Activated naive CD8-positive, alpha-beta T cell treated with anti-CD3 and anti-CD28 coated beads, Interleukin-2, amount 50 U/mL, for 24 hours (primary cell): ENCODE measurements at regions not wholly inside any gene's neighbourhood (a gene's known extent, or its start where the extent isn't known, plus 50 kb on each side); places are given as distances from the start of the nearest gene placed in this dataset.
A peak's percentile ranks its signal among the peaks of the same experiment; 100 is the strongest.

Source experiments
- ATAC-seq: fragments of 150-1000 bp; cut with Tn5 transposase; one replicate; pipeline ENCODE4 v1.10.0; 2021
- DNase-seq: peaks from one replicate; pipeline ENCODE4 v3.0.0; 2021
- H3K27ac Mint-ChIP-seq: one replicate; pipeline ENCODE4 v1.8.0; 2021; ENCODE audit warnings: mild to moderate bottlenecking, mixed read lengths
- H3K27me3 Mint-ChIP-seq: one replicate; pipeline ENCODE4 v1.8.0; 2021; ENCODE audit warnings: mixed read lengths
- H3K36me3 Mint-ChIP-seq: one replicate; pipeline ENCODE4 v1.8.0; 2021; ENCODE audit warnings: low read depth, mixed read lengths
- H3K4me1 Mint-ChIP-seq: one replicate; pipeline ENCODE4 v1.8.0; 2021; ENCODE audit warnings: mixed read lengths
- H3K4me3 Mint-ChIP-seq: one replicate; pipeline ENCODE4 v1.8.0; 2021; ENCODE audit warnings: mild to moderate bottlenecking, moderate library complexity, mixed read lengths
- H3K9me3 Mint-ChIP-seq: one replicate; pipeline ENCODE4 v1.8.0; 2021; ENCODE audit warnings: mixed read lengths

DNA sequence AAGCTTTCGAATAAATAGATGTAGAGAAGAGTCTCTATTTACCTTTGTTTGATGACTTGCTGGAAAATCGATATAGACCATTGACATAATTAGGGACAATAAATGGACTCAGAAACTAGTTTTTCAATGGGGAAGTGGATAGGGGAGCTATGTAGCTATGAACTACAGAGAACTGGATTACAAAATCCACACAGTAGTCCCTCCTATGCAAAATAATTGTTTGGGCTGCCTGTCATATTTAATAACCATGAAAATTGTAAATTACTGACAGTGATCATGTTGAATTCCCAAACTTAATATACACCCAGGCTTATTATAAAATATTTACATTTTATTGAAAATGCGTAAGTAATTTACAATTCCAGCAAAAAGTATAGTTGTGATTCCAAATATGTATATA, 333.1 kb upstream of the FAM241A start:
- ATAC-seq (no peak), DNase-seq (no peak)
- Mint-ChIP-seq H3K9me3 (peaks cover 2% of the 10 kb centered on the region), H3K4me3 (no peak overlapping the region), H3K27me3 (no peaks in the 10 kb centered on the region), H3K4me1 (no peaks in the 10 kb centered on the region), H3K27ac (no peak overlapping the region), H3K36me3 (no peaks in the 10 kb centered on the region)

DNA sequence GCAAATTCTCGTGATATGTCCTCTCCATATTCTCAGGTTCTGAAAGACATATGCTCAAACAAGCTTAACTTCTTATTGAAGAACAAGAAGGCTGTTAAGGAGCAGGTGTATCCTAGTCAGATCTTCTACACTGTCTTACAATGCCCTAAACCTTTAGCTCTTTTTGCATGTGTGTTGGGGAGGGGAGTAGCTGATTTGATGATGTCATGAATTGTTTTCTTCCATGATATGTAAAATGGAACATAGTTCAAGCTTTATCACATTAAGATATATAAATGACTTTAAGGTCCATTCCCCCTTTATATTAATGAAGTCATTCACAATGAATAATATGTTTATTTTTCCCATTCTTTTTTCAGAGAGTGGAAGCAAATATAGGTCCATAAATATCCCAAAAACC, 332.5 kb upstream of the FAM241A start:
- no peaks in the 10 kb centered on the region for H3K27me3 Mint-ChIP-seq
- H3K36me3 Mint-ChIP-seq = no peaks in the 10 kb centered on the region
- peaks cover 3% of the 10 kb centered on the region for H3K9me3 Mint-ChIP-seq
- no peak overlapping the region for H3K4me3 Mint-ChIP-seq
- DNase-seq (no peak), ATAC-seq (no peak)
- no peak overlapping the region for H3K27ac Mint-ChIP-seq
- no peaks in the 10 kb centered on the region for H3K4me1 Mint-ChIP-seq

DNA sequence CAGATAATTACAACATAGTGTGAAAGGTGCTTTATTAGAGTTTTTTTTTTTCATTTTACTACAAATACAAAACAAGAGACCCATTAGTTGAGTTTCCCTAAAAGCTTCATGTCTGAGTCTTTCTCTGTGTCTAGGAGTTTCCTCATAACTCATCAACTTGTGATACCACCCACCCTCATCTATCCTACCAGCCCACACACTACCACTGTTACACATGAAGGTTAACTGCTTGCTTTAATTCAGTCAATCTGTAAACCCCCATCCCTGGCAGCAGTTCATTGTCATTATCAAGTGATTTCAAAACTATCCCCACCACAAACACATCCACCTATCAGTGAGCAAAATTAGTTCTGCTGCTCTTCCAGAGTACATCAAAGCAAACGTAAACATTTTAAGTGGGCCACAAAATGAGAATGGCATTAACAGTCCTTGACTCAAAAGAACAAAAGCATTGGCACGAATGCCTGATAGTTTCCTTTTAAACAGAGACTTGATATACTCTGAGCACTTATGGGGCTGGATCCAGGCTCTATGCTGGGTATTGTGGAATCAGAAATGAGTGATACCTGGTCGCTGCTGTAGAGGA, 331.6 kb upstream of the FAM241A start:
- Mint-ChIP-seq H3K27me3 (no peaks in the 10 kb centered on the region), H3K4me3 (no peak overlapping the region), H3K27ac (no peak overlapping the region), H3K4me1 (no peaks in the 10 kb centered on the region), H3K9me3 (peaks cover 3% of the 10 kb centered on the region), H3K36me3 (no peaks in the 10 kb centered on the region)
- DNase-seq (no peak), ATAC-seq (no peak)

DNA sequence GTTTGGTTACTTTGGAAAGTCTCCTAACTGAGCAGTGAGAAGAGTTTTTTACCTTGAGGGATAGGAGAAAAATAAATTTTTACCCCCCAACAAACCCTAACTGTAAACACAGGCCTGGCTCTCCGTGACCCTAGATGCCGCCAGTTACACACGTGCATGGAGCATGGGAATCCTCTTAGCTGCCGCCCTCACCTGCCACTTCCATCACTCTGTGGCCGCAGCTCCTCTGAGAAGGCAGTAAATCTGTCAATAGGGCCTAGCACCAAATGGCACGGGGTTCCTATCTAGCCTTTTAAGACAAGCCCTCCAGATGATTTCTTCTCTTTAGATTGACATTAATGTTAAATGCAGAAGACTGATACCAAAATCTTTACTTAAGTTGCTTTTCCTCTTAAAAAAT, 330.3 kb upstream of the FAM241A start:
- DNase-seq = no peak
- ATAC-seq = no peak
- H3K27ac Mint-ChIP-seq = no peak overlapping the region
- peaks cover 5% of the 10 kb centered on the region for H3K9me3 Mint-ChIP-seq
- H3K4me3 Mint-ChIP-seq = no peak overlapping the region
- H3K4me1 Mint-ChIP-seq = no peaks in the 10 kb centered on the region
- H3K27me3 Mint-ChIP-seq = no peaks in the 10 kb centered on the region
- H3K36me3 Mint-ChIP-seq = no peaks in the 10 kb centered on the region

DNA sequence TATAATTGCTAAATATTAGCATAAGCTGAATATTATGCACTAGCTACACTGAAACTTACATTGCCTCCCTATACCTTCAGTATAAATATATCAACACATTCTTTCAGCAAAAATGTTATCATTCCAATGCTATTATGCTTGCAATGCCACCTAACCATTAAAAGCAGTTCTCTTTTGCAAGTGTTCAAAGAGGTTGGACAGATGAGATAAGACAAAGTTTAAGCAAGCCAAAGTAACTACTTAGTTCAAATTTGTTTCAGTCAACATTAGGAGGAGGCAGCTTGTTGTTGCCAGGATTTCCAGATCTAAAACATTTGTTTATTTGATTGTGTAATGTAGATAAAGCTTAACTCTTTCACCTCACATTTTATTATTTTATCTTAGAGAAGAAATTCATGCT, 323.9 kb upstream of the FAM241A start:
- DNase-seq = no peak
- Mint-ChIP-seq H3K4me3 (no peak overlapping the region), H3K27ac (no peak overlapping the region), H3K27me3 (no peaks in the 10 kb centered on the region), H3K9me3 (peaks cover 12% of the 10 kb centered on the region), H3K4me1 (no peaks in the 10 kb centered on the region), H3K36me3 (no peaks in the 10 kb centered on the region)
- ATAC-seq = no peak

DNA sequence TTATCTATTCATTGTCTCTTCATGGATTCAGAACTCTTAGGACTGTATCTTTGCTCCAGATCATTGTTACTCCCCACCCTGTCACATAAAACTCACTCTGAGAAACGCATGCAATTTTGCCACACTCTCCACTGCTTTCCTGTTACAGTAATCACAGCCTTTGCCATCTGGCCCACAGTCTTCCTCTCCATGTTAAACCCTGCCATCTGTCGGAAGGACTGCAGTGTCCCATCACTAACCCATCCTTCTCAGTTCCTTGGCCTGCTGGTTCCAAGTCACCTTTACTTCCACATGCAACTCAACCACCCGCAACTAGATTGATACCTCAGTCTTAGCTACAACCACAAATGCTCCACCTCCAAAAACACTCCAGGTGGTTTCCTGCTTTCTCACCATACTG, 308.7 kb upstream of the FAM241A start:
- no peak for DNase-seq
- Mint-ChIP-seq H3K4me1 (no peaks in the 10 kb centered on the region), H3K27me3 (no peaks in the 10 kb centered on the region), H3K4me3 (no peak overlapping the region), H3K27ac (no peak overlapping the region), H3K9me3 (no peaks in the 10 kb centered on the region), H3K36me3 (no peaks in the 10 kb centered on the region)
- no peak for ATAC-seq

DNA sequence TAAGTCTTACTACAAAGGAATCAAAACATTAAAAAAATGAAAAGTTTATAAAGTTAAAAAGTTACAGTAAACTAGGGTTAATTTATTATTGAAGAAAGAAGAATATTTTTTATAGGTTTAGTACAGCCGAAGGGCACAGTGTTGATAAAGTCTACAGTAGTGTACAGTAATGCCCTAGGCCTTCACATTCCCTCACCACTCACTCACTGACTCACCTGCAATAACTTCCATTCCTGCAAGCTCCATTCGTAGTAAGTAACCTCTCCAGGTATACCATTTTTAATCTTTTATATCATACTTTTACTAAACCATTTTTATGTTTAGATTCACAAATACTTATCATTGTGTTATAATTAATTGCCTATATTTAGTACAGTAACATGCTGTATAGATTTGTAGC, 307.5 kb upstream of the FAM241A start:
- Mint-ChIP-seq H3K4me3 (no peak overlapping the region), H3K4me1 (no peaks in the 10 kb centered on the region), H3K27me3 (no peaks in the 10 kb centered on the region), H3K27ac (no peak overlapping the region), H3K36me3 (no peaks in the 10 kb centered on the region), H3K9me3 (no peaks in the 10 kb centered on the region)
- no peak for ATAC-seq
- DNase-seq = no peak

DNA sequence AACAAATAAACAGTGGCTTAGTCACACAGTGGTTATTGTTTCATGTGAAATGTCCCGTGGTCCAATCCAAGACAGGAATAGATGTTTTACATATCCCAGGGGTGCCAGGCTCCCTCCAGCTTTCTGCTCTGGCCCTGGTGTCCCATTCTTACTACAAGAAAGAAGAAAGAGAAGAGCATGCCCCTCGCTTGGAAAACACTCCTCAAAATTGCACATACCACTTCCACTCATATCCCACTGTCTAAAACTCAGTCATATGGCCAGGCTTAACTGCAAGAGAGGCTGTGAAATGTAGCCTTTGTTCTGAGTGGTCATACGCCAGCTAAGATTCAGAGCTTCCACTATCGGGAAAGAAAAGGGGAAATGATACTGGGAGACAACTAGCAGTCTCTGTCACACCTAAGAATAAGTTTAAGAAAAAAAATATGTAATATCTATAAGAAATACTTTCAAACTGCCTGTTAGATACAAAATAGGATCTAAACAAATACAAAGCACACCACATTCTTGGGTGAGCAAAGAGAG, 306.8 kb upstream of the FAM241A start:
- Mint-ChIP-seq H3K27ac (no peak overlapping the region), H3K36me3 (no peaks in the 10 kb centered on the region), H3K4me3 (no peak overlapping the region), H3K9me3 (no peaks in the 10 kb centered on the region), H3K4me1 (no peaks in the 10 kb centered on the region), H3K27me3 (no peaks in the 10 kb centered on the region)
- ATAC-seq (no peak), DNase-seq (no peak)

DNA sequence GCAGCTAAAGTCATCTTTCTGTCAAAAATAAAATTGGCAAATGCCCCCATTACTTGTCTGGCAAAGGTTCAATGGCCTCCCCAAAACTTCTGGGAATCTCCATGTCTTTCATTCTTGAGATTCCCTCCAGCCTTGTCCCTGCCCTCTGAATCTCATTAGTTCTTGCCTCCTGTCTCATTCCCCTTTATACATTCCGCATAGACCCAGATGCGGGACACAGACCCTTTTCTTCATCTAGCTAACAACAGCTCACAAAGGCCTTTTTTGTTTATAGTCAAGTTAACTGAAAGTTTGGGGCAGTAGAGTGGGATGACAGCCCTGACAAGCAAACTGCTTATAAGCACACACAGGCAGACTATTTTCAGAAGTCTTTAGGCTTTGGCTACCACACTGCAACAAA, 306.1 kb upstream of the FAM241A start:
- Mint-ChIP-seq H3K36me3 (no peaks in the 10 kb centered on the region), H3K27ac (no peak overlapping the region), H3K27me3 (no peaks in the 10 kb centered on the region), H3K4me1 (no peaks in the 10 kb centered on the region), H3K4me3 (no peak overlapping the region), H3K9me3 (no peaks in the 10 kb centered on the region)
- ATAC-seq = no peak
- no peak for DNase-seq

DNA sequence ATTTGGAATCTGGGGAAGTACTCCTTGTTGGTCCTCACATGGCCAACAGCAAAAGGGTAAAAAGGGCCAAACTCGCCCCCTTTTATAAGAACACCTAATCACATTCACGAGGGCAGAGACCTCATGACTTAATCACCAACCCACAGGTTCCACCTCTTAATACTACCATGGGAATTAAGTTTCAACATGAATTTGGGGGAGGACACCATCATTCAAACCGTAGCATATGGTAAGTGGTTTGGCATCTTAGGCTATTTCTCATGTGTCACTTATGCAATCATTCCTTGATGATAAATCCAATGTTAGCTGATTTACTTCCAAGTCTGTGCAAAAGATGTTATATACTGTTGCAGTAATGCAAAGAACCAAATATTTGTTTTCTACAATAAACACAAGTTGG, 302.9 kb upstream of the FAM241A start:
- no peaks in the 10 kb centered on the region for H3K27me3 Mint-ChIP-seq
- H3K4me1 Mint-ChIP-seq = no peaks in the 10 kb centered on the region
- no peaks in the 10 kb centered on the region for H3K36me3 Mint-ChIP-seq
- H3K9me3 Mint-ChIP-seq = peaks cover 5% of the 10 kb centered on the region
- no peak overlapping the region for H3K27ac Mint-ChIP-seq
- H3K4me3 Mint-ChIP-seq = no peak overlapping the region
- DNase-seq = no peak
- no peak for ATAC-seq

DNA sequence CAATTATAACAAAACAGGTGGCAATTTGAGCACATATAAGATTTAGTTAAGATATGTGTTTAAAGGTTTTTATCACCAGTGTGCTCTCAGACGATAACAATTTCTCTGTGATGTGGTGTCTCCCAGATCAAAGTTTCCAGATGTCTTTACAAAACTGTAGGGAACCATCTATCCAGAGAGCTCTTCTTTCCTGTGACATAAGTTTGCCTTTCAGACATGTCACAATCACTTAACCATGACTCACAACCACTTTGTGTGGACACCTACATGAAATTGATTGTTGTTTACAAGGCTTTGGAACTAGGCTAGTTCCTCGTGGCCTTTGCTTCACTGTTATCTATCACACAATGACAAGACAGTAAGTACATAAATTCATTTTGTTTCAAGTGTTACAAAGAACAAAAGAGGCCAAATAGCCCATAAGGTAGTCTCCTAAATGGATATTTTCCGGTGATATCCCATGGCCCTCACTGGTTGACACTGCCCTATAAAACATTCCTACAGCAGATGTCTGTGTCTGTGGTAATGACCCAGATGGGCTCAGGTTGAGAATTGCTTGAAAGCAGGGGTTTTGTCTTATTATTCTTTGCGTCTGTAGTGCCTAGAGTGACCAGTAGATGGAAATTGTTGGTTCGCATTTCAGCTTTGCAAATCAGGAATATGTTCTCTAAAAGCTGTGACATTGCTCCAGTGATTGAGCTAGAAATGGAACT, 297.8 kb upstream of the FAM241A start:
- Mint-ChIP-seq H3K4me3 (no peak overlapping the region), H3K4me1 (no peaks in the 10 kb centered on the region), H3K27ac (no peak overlapping the region), H3K27me3 (no peaks in the 10 kb centered on the region), H3K9me3 (peaks cover 5% of the 10 kb centered on the region), H3K36me3 (no peaks in the 10 kb centered on the region)
- ATAC-seq = no peak
- no peak for DNase-seq

DNA sequence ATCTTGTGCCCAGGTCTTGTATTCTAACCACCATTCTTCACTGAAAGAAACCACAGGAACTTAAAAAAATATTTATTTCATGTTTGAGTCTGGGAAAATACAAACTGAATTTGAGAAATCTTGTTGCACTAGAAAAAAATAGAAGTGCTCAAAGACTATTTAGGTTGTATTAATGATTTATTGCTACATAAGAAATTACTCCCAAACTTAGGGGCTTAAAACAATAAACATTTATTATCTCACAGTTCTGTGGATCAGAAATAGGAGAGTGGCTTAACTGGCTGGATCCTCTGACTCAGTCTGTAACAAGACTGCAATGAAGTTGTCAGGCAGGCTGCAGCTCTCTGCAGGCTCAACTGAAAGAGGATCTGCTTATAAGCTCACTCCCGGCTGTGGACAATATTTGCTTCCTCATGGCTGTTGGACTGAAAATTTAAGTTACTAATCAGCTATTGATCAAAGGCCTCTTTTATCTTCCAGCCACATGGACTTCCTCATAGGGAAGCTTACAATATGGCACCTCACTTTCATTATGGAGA, 295.4 kb upstream of the FAM241A start:
- no peaks in the 10 kb centered on the region for H3K36me3 Mint-ChIP-seq
- DNase-seq = no peak
- no peak overlapping the region for H3K4me3 Mint-ChIP-seq
- no peaks in the 10 kb centered on the region for H3K4me1 Mint-ChIP-seq
- ATAC-seq = no peak
- H3K27ac Mint-ChIP-seq = no peak overlapping the region
- no peaks in the 10 kb centered on the region for H3K27me3 Mint-ChIP-seq
- H3K9me3 Mint-ChIP-seq = peaks cover 5% of the 10 kb centered on the region

DNA sequence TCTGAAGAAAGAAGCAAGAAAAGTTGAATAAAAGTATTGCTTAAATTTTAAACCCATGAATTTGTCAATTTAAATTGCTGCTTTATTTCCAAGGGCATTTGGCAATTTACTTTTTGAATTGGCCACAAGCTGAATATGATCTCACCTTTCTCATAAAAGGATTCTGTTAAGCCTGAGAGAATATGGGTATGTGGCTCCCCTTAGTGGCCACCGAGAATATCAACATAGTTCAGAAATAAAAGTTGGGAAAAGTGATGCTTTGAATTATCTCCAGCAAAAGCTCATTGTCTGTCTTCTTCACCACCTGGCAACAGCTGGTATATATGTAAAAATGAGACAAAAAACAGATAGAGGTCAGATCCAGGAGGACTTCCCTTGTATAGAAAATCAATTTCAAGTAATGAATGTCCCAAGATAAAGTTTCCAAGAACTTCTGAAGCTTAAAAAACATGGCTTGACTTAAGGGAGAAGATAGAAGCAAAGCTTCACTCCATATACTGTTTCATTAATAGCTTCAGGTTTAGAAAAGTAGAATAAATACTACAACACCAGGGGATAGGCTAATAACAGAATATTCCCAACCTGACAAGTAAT, 290.7 kb upstream of the FAM241A start:
- peak; percentile 3 for DNase-seq
- no peak for ATAC-seq
- no peaks in the 10 kb centered on the region for H3K27me3 Mint-ChIP-seq
- no peaks in the 10 kb centered on the region for H3K36me3 Mint-ChIP-seq
- H3K27ac Mint-ChIP-seq = no peak overlapping the region
- H3K9me3 Mint-ChIP-seq = no peaks in the 10 kb centered on the region
- no peak overlapping the region for H3K4me3 Mint-ChIP-seq
- H3K4me1 Mint-ChIP-seq = no peaks in the 10 kb centered on the region

DNA sequence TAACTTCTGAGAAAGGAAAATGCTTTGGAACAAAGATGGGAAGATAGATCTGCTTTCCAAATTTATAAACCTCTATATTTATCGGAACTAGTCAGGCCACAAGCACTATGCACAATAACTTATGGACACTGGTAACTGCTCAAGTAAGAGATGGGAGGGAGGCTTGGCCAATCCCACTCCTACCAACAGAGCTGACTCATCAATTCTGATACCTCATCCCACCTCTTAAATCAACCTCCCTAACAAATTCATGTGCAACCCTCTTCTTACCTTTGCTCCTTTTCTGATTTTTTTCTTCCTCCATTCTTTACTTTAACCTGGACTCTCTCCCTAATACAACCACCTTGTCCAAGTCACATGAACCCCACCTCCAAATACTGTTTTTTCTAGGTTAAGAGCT, 289.9 kb upstream of the FAM241A start:
- Mint-ChIP-seq H3K4me1 (no peaks in the 10 kb centered on the region), H3K36me3 (no peaks in the 10 kb centered on the region)
- ATAC-seq = no peak

DNA sequence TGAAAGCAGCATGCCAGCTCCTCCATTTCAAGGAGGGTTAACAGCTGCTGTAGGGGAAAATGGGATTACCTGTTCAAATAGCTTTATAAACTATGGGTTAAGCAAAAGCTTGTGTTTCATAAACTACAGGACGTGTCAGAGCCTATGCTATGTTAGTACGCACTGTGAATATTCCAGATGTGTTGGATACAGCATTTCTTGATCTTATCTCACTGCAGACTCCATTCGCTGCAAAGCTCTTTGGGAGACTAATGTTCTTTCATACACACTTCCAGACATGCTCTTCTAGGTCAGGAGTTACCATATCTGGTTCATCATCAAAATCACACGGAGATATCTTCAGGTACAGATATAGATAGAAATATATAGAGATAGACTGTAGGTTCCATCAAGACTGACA, 281.2 kb upstream of the FAM241A start:
- Mint-ChIP-seq H3K36me3 (no peaks in the 10 kb centered on the region), H3K9me3 (peaks cover 10% of the 10 kb centered on the region), H3K27me3 (no peaks in the 10 kb centered on the region), H3K4me3 (no peak overlapping the region), H3K27ac (no peak overlapping the region), H3K4me1 (no peaks in the 10 kb centered on the region)
- ATAC-seq (no peak), DNase-seq (no peak)

More for the DNA sequence above, 289.9 kb upstream of the FAM241A start:
- Mint-ChIP-seq H3K4me3 (no peak overlapping the region), H3K27me3 (no peaks in the 10 kb centered on the region), H3K27ac (no peak overlapping the region), H3K9me3 (no peaks in the 10 kb centered on the region)
- DNase-seq = no peak
